SJCRH30 (cell line): ENCODE measurements at regions not wholly inside any gene's neighbourhood (a gene's known extent, or its start where the extent isn't known, plus 50 kb on each side); places are given as distances from the start of the nearest gene placed in this dataset.
"Not testable (repeated sequence)": the region's sequence is repeated elsewhere in the genome, so short reads cannot be mapped to it uniquely, and the experiment has no call there.

ENCODE experiments used
- DNase-seq, 2 experiments: peaks; one replicate each; pipeline ENCODE4 v3.0.0-alpha.2; 2015 to 2020
- H3K27ac ChIP-seq: fragments of 250-450 bp; sonication (Bioruptor Pico); 2 replicates; pipeline ENCODE4 v1.5.1; 2020; ENCODE audit warnings: mild to moderate bottlenecking, moderate library complexity
- H3K27me3 ChIP-seq: fragments of 250-450 bp; sonication (Bioruptor Pico); 2 replicates; pipeline ENCODE4 v1.5.1; 2020; ENCODE audit warnings: mild to moderate bottlenecking, moderate library complexity
- H3K36me3 ChIP-seq: fragments of 250-450 bp; sonication (Bioruptor Pico); 2 replicates; pipeline ENCODE4 v1.5.1; 2020; ENCODE audit warnings: mild to moderate bottlenecking, moderate library complexity
- H3K4me1 ChIP-seq: fragments of 250-450 bp; sonication (Bioruptor Pico); 2 replicates; pipeline ENCODE4 v1.5.1; 2020; ENCODE audit warnings: mild to moderate bottlenecking, moderate library complexity
- H3K4me3 ChIP-seq: fragments of 250-450 bp; sonication (Bioruptor Pico); 2 replicates; pipeline ENCODE4 v1.5.1; 2020; ENCODE audit warnings: mild to moderate bottlenecking, moderate library complexity
- H3K9me3 ChIP-seq: fragments of 250-450 bp; sonication (Bioruptor Pico); replicated peaks from 2 replicates; pipeline ENCODE4 v1.5.1; 2020; ENCODE audit warnings: mild to moderate bottlenecking, moderate library complexity

DNA sequence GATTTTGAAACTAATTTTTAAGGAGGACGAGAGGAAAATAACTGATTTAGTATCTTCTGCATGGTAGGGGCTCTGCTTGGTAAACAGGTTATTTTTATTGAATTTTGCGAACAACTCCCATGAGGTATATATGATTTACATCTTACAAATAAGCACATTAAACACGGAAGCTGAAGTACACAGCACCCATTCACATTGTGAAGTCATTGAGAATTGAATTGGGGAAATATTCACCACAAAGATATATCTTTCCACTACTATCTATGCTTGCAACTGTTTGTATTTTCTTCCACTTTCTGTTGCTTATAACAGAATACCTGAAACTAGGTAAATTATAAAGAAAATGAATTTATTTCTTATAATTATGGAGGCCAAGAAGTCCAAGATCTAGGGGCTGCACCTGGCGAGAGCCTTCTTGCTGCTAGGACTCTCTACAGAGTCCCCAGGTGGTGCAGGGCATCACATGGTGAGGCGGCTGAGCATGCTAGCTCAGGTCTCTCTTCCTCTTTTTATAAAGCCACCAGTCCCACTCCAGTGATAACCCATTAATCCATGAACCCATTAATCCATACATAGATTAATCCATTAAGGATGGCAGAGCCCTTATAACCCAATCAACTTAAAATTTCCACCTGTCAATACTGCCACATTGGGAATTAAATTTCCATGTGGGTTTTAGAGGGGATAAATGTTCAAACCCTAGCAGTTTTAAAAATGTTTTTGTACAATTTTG, 79.0 kb upstream of the ZNF608 start:
- Histone ChIP-seq H3K36me3 (no peaks in the 10 kb centered on the region), H3K27me3 (no peaks in the 10 kb centered on the region), H3K4me1 (peaks cover 3% of the 10 kb centered on the region; the same call in 1 of the 2 replicates), H3K4me3 (no peak overlapping the region), H3K9me3 (no peaks in the 10 kb centered on the region), H3K27ac (no peak overlapping the region)
- no peak for DNase-seq

GRCh38 chr5:124825983-124826337, 79.5 kb upstream of the ZNF608 start:
- no peaks in the 10 kb centered on the region for H3K27me3 ChIP-seq
- no peak overlapping the region for H3K4me3 ChIP-seq
- H3K9me3 ChIP-seq: no peaks in the 10 kb centered on the region
- H3K27ac ChIP-seq: no peak overlapping the region
- DNase-seq: no peak
- H3K36me3 ChIP-seq: no peaks in the 10 kb centered on the region
- peaks cover 3% of the 10 kb centered on the region; the same call in 1 of the 2 replicates for H3K4me1 ChIP-seq

- H3K4me1 ChIP-seq: peaks cover 3% of the 10 kb centered on the region; the same call in 1 of the 2 replicates
- DNase-seq: no peak
- H3K27me3 ChIP-seq: no peaks in the 10 kb centered on the region
- no peaks in the 10 kb centered on the region for H3K9me3 ChIP-seq
- H3K4me3 ChIP-seq: no peak overlapping the region
- no peaks in the 10 kb centered on the region for H3K36me3 ChIP-seq
- no peak overlapping the region for H3K27ac ChIP-seq
These were observed 82.3 kb upstream of the ZNF608 start for GRCh38 chr5:124828731-124829234.

DNA sequence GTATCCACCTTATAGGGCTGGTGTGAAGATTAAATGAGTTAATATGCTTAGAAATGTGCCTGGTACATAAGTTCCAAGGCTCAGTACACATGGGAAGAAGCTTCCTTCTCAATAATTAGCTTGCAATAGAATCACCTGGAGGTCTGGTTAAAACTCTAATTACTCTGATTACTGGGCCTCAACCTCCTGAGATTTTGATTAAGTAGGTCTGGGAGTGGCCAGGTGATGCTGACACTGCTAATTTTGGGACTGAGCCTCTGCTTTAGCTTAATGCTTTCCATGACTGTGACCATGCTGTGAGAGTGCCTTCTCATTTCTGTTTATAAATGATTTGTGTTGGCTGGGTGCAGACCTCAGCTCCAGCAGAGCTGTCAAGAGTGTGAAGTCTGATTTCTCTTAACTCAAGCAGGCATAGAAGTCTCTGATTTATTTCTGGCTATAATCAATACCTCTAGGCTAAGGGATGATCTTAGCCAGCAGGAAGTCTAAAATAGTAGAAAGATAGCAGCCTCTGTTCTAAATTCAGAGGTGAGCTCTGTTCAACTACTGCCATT, 85.3 kb upstream of the ZNF608 start:
- no peak overlapping the region for H3K27ac ChIP-seq
- DNase-seq: no peak
- no peak overlapping the region for H3K4me3 ChIP-seq
- H3K4me1 ChIP-seq: no peaks in the 10 kb centered on the region
- no peaks in the 10 kb centered on the region for H3K36me3 ChIP-seq
- H3K9me3 ChIP-seq: 0 out of 2 replicates have a peak, but pooled peaks cover 4% of the 10 kb centered on the region
- no peaks in the 10 kb centered on the region for H3K27me3 ChIP-seq

DNA sequence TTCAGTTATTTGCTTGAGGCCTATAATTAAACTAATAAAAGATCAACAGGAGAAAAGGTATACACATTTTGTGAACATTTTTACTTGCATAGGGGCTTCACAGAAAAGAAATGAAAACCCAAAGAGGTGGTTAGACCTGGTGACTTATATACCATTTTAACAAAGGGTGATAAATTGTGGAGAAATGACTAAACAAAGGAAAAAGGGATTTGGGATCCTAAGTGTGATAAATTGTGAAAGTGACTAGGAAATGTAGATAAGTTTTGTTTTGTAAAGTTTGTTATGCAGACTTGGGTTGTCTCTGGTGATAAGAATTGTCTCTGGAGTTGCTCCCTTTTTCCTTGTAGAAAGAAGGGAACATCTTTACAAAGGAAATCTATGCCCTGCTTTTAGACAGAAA, 86.1 kb upstream of the ZNF608 start:
- H3K27ac ChIP-seq: no peak overlapping the region
- 0 out of 2 replicates have a peak, but pooled peaks cover 4% of the 10 kb centered on the region for H3K9me3 ChIP-seq
- no peaks in the 10 kb centered on the region for H3K4me1 ChIP-seq
- no peak overlapping the region for H3K4me3 ChIP-seq
- no peaks in the 10 kb centered on the region for H3K36me3 ChIP-seq
- no peak for DNase-seq
- no peaks in the 10 kb centered on the region for H3K27me3 ChIP-seq

DNA sequence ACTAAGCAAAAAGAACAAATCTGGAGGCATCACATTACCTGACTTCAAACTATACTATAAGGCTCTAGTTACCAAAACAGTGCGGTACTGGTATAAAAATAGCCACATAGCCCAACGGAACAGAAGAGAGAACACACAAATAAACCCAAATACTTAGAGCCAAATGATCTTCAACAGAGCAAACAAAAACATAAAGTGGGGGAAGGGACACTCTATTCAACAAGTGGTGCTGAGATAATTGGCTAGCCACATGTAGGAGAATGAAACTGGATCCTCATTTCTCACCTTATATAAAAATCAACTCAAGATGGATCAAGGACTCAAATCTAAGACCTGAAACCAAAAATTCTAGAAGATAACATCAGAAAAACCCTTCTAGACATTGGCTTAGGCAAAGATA, 89.9 kb upstream of the ZNF608 start:
- not testable (repeated sequence) for H3K27ac ChIP-seq, H3K36me3 ChIP-seq, H3K27me3 ChIP-seq, H3K4me3 ChIP-seq, H3K4me1 ChIP-seq, H3K9me3 ChIP-seq, DNase-seq

- H3K36me3 ChIP-seq: no peaks in the 10 kb centered on the region
- H3K27me3 ChIP-seq: no peaks in the 10 kb centered on the region
- H3K9me3 ChIP-seq: 0 out of 2 replicates have a peak, but pooled peaks cover 4% of the 10 kb centered on the region
- DNase-seq: no peak
- H3K27ac ChIP-seq: no peak overlapping the region
- H3K4me3 ChIP-seq: no peak overlapping the region
- no peaks in the 10 kb centered on the region for H3K4me1 ChIP-seq
These were observed 93.0 kb upstream of the ZNF608 start for GRCh38 chr5:124839371-124839998.

DNA sequence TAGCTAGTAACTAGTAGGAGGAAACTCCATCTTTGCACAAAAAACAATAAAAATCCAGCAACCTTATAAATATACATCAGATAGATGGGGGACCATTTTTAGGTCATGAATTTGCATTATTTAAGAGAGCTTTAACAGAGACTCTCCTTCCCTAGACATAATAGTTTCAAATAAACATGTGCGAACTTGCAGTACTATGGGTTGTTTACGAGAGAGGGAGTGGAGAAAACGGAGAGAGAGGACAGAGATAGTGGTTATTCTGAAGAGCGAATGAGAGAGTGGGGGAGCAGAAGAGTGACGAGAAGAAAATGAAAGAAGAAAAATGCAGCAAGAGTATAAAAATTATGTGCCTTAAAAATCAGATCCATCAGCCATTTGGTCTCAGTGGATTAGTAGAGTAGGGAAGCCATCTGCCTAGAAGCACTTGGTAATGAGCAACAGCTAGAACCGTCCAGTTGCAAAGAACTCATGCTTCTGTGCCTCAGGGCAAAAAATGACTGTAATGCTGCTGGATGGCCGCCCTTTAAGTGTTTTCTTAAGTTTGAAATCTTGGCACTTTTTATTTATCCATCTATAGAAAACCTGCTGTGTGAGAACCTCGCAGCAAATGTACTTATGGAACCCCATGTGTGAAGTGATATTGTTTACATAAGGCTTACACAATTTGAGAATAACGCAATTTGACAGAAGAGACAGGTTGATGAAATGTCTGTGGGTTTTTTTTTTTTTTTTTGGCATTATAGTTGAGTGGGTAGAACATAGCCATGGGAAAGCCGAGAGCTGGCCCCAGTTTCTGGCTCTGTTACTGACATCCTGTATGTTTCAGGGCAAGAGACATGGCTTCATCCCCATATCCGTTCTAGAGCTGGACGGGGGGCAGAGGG, 95.6 kb upstream of the ZNF608 start:
- H3K9me3 ChIP-seq: no peaks in the 10 kb centered on the region
- no peak overlapping the region for H3K4me3 ChIP-seq
- H3K36me3 ChIP-seq: no peaks in the 10 kb centered on the region
- H3K27me3 ChIP-seq: no peaks in the 10 kb centered on the region
- H3K4me1 ChIP-seq: no peaks in the 10 kb centered on the region
- DNase-seq: no peak
- no peak overlapping the region for H3K27ac ChIP-seq

GRCh38 chr5:124842725-124843595, 96.5 kb upstream of the ZNF608 start:
- H3K9me3 ChIP-seq: no peaks in the 10 kb centered on the region
- no peaks in the 10 kb centered on the region for H3K36me3 ChIP-seq
- no peak for DNase-seq
- H3K27ac ChIP-seq: no peak overlapping the region
- no peaks in the 10 kb centered on the region for H3K27me3 ChIP-seq
- no peaks in the 10 kb centered on the region for H3K4me1 ChIP-seq
- no peak overlapping the region for H3K4me3 ChIP-seq

GRCh38 chr5:124843596-124843899, 97.1 kb upstream of the ZNF608 start:
- H3K27ac ChIP-seq: no peak overlapping the region

DNA sequence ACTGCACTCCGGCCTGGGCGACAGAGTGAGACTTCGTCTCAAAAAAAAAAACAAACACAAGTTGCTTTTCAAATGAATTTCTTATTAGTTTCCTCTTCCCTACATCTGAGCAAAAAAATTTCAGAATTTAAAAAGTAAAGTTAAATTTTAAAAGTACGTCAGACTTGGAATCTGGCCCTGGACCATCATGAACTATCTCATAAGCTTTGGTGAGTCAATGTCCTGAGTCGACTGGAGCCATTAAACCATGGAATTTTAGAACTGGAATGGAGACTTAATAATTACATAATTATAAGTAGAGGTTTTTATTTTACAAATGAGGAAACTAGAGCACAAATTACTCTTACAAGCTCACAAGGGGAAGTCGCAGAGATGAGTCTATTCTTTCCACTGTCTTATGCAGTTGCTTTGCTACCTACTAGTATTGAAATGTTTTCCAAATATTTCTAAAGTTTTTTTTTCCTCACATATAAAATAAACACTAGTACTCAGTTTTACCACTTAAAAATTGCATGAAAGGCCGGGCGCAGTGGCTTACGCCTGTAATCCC, 98.0 kb upstream of the ZNF608 start:
- no peaks in the 10 kb centered on the region for H3K9me3 ChIP-seq

More at GRCh38 chr5:124843596-124843899, 97.1 kb upstream of the ZNF608 start:
- H3K9me3 ChIP-seq: no peaks in the 10 kb centered on the region
- H3K27me3 ChIP-seq: no peaks in the 10 kb centered on the region
- H3K4me1 ChIP-seq: no peaks in the 10 kb centered on the region
- H3K4me3 ChIP-seq: no peak overlapping the region
- no peak for DNase-seq
- H3K36me3 ChIP-seq: no peaks in the 10 kb centered on the region

DNA sequence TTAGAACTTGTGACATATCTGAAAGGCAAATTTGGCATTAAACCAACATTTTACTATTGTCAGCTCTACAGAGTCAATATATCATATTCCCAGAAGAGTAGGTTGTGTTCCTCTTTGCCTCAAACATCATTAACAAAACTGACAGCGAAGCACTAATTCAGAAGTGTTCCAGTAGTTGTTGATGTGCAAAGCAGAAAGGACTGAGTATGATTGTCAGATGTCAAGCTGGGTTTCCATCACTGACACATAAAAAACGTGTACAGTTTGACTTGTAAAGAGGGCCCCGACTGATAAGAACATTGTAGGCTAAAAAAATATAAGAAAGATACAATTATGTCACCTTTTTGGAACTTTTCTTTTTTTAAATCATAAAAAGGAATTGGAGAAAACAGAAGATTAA, 101.5 kb upstream of the ZNF608 start:
- Histone ChIP-seq H3K36me3 (no peaks in the 10 kb centered on the region), H3K4me1 (no peaks in the 10 kb centered on the region), H3K27ac (no peak overlapping the region), H3K9me3 (no peaks in the 10 kb centered on the region), H3K27me3 (no peaks in the 10 kb centered on the region), H3K4me3 (no peak overlapping the region)
- DNase-seq: no peak

More for the DNA sequence above, 98.0 kb upstream of the ZNF608 start:
- H3K4me1 ChIP-seq: no peaks in the 10 kb centered on the region
- no peaks in the 10 kb centered on the region for H3K36me3 ChIP-seq
- H3K27ac ChIP-seq: no peak overlapping the region
- no peak overlapping the region for H3K4me3 ChIP-seq
- DNase-seq: no peak
- no peaks in the 10 kb centered on the region for H3K27me3 ChIP-seq

DNA sequence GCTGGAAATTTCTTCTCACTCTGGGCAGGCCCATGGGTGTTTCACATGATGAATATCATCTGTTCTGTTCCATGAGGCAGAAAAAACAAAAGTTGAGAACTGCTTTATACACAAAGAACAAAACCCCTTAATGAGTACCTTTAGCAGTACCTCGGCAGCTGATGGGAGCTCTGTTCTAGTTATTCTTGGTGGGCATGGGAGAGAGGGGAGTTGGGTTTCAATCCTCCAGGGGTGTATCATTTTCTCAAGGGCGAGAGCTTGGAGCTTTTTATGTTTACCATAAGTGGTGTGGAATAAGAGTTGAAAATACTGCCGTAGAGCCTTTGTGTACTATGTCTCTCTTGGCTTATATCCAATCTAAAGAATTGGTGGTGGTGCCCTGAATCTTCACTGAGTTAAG, 103.3 kb upstream of the ZNF608 start:
- Histone ChIP-seq H3K9me3 (no peaks in the 10 kb centered on the region), H3K36me3 (no peaks in the 10 kb centered on the region), H3K27ac (no peak overlapping the region), H3K4me3 (no peak overlapping the region), H3K4me1 (no peaks in the 10 kb centered on the region), H3K27me3 (no peaks in the 10 kb centered on the region)
- no peak for DNase-seq

- DNase-seq: peak in 1 of 2 experiments; percentile 56
- Histone ChIP-seq H3K4me1 (no peaks in the 10 kb centered on the region), H3K9me3 (no peaks in the 10 kb centered on the region), H3K27ac (no peak overlapping the region), H3K36me3 (no peaks in the 10 kb centered on the region), H3K4me3 (no peak overlapping the region), H3K27me3 (no peaks in the 10 kb centered on the region)
These were observed 110.3 kb upstream of the ZNF608 start for GRCh38 chr5:124856726-124857125.
